ENCODE measurements at regions not wholly inside any gene's neighbourhood (a gene's known extent, or its start where the extent isn't known, plus 50 kb on each side); places are given as distances from the start of the nearest gene placed in this dataset.

DNA sequence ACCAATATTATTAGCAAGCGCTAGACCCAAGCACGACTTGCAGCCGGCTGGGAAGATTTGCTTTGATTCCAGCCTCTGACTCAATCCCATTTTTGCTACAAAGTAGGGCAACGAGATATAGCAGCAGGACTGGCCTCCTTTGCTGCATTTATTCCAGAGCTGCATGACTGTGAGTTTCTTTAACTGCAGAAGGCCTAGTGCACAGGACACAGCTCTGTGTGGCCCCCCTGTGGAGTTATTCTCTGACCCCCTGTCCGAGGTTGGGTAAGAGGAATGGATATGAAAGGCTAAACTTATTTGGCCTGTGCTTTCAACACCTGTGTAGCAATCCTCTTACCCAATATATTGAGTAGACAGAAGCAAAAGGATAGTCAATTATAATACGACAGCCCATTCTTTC, 133.3 kb upstream of the SPTLC3 start:
- H3K4me1 ChIP-seq (ENCODE audit: control insufficient read depth in 2 of 2, insufficient read depth in 2 of 2, low read length in 2 of 2) = no peaks in the 10 kb centered on the region
- H4K20me1 ChIP-seq (ENCODE audit: control insufficient read depth, insufficient read depth, low read length, poor library complexity, severe bottlenecking) = no peaks in the 10 kb centered on the region
- no peak overlapping the region for H3K4me3 Mint-ChIP-seq
- H3K9ac ChIP-seq (ENCODE audit: low read length) = no peak overlapping the region
- H3K27ac ChIP-seq (ENCODE audit: low read length in 2 of 2) = no peak overlapping the region
- intact Hi-C loops (cut with micrococcal nuclease) = no loop called here
- H2AFZ ChIP-seq (ENCODE audit: insufficient read depth, low read depth, low read length, poor library complexity, severe bottlenecking) = no peak overlapping the region
- no peaks in the 10 kb centered on the region for H3K79me2 ChIP-seq (ENCODE audit: control insufficient read depth, insufficient read depth, low read length)
- H3K4me2 ChIP-seq (replicated peaks; ENCODE audit: low read depth, low read length, poor library complexity, severe bottlenecking) = no peak overlapping the region
- no peaks in the 10 kb centered on the region for H3K27me3 Mint-ChIP-seq
- POLR2A ChIA-PET = no interaction called here
- H3K9me3 Mint-ChIP-seq (ENCODE audit: insufficient read depth) = no peaks in the 10 kb centered on the region
- 81% methylated on average over 4 of the region's 6 CpGs for WGBS (ENCODE audit: insufficient coverage)
- TF ChIP-seq CTCF (IDR thresholded peaks at IDR 0.05) = no peak
- no peak for TF ChIP-seq EZH2 (IDR thresholded peaks at IDR 0.05; ENCODE audit: borderline replicate concordance, insufficient read depth, low read depth, low read length, poor library complexity, severe bottlenecking)
- H3K9me3 ChIP-seq (ENCODE audit: control extremely low read depth in 1 of 3, control insufficient read depth in 2 of 3, insufficient read depth in 1 of 3, low read length in 2 of 3) = no peaks in the 10 kb centered on the region
- H3K27me3 ChIP-seq (replicated peaks in 1 of 4; ENCODE audit: control extremely low read depth in 1 of 4, control insufficient read depth in 3 of 4, insufficient read depth in 4 of 4, low read length in 3 of 4) = no peaks in the 10 kb centered on the region
- no peak overlapping the region for H3K4me3 ChIP-seq (ENCODE audit: control extremely low read depth in 1 of 5, extremely low read depth in 1 of 5, insufficient read depth in 1 of 5, low read depth in 2 of 5, low read length in 4 of 5)
- no peak for DNase-seq
- H3K36me3 ChIP-seq (replicated peaks in 1 of 2; ENCODE audit: control extremely low read depth in 1 of 2, control insufficient read depth in 1 of 2, extremely low read depth in 1 of 2, insufficient read depth in 2 of 2, low read length in 1 of 2) = no peaks in the 10 kb centered on the region
- CTCF ChIA-PET = no interaction called here
- H3K27ac Mint-ChIP-seq = no peak overlapping the region
- no peak for ATAC-seq (ENCODE audit: low read depth)
- no peaks in the 10 kb centered on the region for H3K4me1 Mint-ChIP-seq

DNA sequence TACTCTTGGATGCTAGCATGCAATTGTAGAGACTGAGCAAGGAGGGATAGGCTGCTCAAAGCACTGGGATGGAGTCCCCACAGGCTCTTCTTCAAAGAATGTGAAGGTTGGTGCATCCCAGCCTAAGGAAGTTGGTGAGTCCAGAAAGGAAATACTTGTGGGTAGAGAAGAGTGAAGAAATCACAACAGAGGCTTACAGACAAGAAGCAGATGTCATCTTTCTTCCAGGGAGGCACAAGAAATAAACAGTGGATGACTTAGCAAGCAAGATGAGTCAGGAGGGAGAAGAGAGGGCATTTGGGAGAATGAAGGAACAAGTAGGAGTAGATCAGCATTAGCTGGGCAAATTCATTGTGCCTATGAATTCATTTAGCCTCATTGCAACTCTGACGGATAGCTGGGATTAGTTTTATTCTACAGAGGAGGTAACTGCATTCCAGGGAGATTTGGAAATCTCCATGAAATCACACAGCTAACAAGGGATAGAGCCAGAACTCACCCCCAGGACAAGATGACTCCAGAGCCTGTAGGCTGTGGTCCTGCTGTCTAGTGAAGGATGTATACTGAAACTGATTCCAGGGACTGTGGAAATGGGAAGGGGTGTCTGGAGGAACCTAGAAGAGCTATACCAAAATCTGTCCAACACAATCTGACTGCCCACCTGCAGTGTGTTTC, 125.8 kb upstream of the SPTLC3 start:
- Histone ChIP-seq H3K27me3 (replicated peaks in 1 of 4; ENCODE audit: control extremely low read depth in 1 of 4, control insufficient read depth in 3 of 4, insufficient read depth in 4 of 4, low read length in 3 of 4) (no peaks in the 10 kb centered on the region), H3K4me1 (ENCODE audit: control insufficient read depth in 2 of 2, insufficient read depth in 2 of 2, low read length in 2 of 2) (no peaks in the 10 kb centered on the region), H3K27ac (ENCODE audit: low read length in 2 of 2) (no peak overlapping the region), H2AFZ (ENCODE audit: insufficient read depth, low read depth, low read length, poor library complexity, severe bottlenecking) (no peak overlapping the region), H3K4me3 (ENCODE audit: control extremely low read depth in 1 of 5, extremely low read depth in 1 of 5, insufficient read depth in 1 of 5, low read depth in 2 of 5, low read length in 4 of 5) (no peak overlapping the region), H3K9me3 (ENCODE audit: control extremely low read depth in 1 of 3, control insufficient read depth in 2 of 3, insufficient read depth in 1 of 3, low read length in 2 of 3) (no peaks in the 10 kb centered on the region), H3K36me3 (replicated peaks in 1 of 2; ENCODE audit: control extremely low read depth in 1 of 2, control insufficient read depth in 1 of 2, extremely low read depth in 1 of 2, insufficient read depth in 2 of 2, low read length in 1 of 2) (no peaks in the 10 kb centered on the region), H3K4me2 (replicated peaks; ENCODE audit: low read depth, low read length, poor library complexity, severe bottlenecking) (no peak overlapping the region), H3K9ac (ENCODE audit: low read length) (no peak overlapping the region), H3K79me2 (ENCODE audit: control insufficient read depth, insufficient read depth, low read length) (no peaks in the 10 kb centered on the region), H4K20me1 (ENCODE audit: control insufficient read depth, insufficient read depth, low read length, poor library complexity, severe bottlenecking) (no peaks in the 10 kb centered on the region)
- DNase-seq = no peak
- CTCF ChIA-PET = no interaction called here
- intact Hi-C loops (cut with micrococcal nuclease) = no loop called here
- no peak for ATAC-seq (ENCODE audit: low read depth)
- no peaks in the 10 kb centered on the region for H3K4me1 Mint-ChIP-seq
- no peak overlapping the region for H3K27ac Mint-ChIP-seq
- TF ChIP-seq CTCF (IDR thresholded peaks at IDR 0.05) = no peak
- no peak for TF ChIP-seq EZH2 (IDR thresholded peaks at IDR 0.05; ENCODE audit: borderline replicate concordance, insufficient read depth, low read depth, low read length, poor library complexity, severe bottlenecking)
- no peaks in the 10 kb centered on the region for H3K27me3 Mint-ChIP-seq
- POLR2A ChIA-PET = no interaction called here
- WGBS (ENCODE audit: insufficient coverage) = no CpG with 5 or more reads among the region's 1 CpG
- no peaks in the 10 kb centered on the region for H3K9me3 Mint-ChIP-seq (ENCODE audit: insufficient read depth)
- no peak overlapping the region for H3K4me3 Mint-ChIP-seq

Measured in B cell (primary cell).